ENCODE measurements at regions not wholly inside any gene's neighbourhood (a gene's known extent, or its start where the extent isn't known, plus 50 kb on each side); places are given as distances from the start of the nearest gene placed in this dataset. TPM values are rescaled to one million over a fixed set of nuclear protein-coding genes. Genes with fewer than 3 reads are reported as not detected.

Small RNAs in the stretch of these regions (small RNA-seq; reads per million reads assigned to genes)
- gene RNA5SP76, result not detected
